ENCODE measurements at regions not wholly inside any gene's neighbourhood (a gene's known extent, or its start where the extent isn't known, plus 50 kb on each side); places are given as distances from the start of the nearest gene placed in this dataset.

DNA sequence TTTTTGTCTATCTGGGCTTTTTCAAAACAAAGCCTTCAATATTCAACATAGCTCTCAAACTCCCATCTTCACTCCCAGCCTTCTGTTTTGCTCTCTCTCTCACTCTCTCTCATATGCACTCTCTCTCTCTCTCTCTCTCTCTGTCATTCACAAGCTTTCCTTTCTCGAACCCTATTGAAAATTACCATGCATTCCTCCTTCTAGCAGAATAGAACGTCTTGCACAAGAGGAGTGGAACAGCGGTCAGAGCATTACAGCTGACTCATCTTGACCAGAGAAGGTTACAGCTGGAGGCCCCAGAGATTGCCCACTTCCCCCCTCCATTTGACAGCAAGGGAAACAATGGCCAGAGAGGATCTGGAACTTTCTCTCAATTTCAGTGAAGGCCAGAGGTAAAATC, 51.0 kb upstream of the LIFR start:
- DNase-seq (ENCODE audit: extremely low read depth, low read depth), result peak; percentile 73
- TF ChIP-seq, protein P1, sequence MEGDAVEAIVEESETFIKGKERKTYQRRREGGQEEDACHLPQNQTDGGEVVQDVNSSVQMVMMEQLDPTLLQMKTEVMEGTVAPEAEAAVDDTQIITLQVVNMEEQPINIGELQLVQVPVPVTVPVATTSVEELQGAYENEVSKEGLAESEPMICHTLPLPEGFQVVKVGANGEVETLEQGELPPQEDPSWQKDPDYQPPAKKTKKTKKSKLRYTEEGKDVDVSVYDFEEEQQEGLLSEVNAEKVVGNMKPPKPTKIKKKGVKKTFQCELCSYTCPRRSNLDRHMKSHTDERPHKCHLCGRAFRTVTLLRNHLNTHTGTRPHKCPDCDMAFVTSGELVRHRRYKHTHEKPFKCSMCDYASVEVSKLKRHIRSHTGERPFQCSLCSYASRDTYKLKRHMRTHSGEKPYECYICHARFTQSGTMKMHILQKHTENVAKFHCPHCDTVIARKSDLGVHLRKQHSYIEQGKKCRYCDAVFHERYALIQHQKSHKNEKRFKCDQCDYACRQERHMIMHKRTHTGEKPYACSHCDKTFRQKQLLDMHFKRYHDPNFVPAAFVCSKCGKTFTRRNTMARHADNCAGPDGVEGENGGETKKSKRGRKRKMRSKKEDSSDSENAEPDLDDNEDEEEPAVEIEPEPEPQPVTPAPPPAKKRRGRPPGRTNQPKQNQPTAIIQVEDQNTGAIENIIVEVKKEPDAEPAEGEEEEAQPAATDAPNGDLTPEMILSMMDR (IDR thresholded peaks at IDR 0.05; ENCODE audit: low read depth, low read length), result no peak

DNA sequence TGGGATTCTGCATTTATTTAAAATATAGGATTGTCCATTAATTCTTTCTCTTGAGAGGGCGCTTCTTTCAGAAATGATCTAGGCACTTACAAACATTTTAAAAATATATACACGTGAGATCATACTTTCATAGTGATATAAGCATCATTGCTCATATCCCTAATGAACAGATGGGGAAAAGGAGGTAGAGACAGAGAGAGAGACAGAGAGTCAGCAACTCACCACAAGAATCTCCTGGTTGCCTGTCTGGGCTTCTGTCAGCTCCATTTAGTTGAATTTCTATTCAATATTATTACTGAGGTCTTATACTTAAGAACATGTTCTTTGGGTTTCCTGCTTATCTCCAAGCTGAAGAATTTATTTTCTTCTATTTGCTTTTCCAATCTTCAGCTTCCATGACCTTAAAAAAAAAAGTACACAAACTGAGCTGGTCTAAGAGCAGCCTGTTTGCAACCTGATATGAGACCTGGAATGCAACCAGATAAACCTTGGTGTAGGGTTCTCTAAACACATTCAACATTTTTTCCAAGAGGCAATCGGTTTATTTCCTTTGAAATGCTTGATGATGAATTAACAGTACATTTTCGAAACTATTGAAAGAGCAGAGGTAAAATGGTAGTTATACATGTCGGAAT, 51.6 kb upstream of the LIFR start:
- DNase-seq (ENCODE audit: extremely low read depth, low read depth), result peak; percentile 31
- TF ChIP-seq, protein P1 (IDR thresholded peaks at IDR 0.05; ENCODE audit: low read depth, low read length), result no peak

DNA sequence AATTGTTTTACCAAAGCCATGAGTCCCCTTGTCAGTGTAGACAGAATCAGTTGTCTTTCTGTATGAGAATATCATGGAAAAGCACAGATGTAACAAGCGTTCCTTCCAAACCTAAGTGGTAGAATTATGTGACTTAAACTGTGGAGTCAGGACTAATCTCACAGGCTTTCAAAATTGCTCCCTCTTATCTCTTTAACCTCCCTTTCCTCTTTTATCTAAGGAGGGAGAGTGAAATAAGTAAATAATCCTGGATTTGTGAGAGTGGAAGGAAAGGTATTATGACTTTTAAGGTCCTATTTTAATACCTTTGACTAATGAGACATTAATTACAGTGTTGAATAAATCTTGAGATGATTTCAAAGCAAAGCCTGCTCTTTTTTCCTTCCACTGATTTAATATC, 52.4 kb upstream of the LIFR start:
- TF ChIP-seq, protein P1 (IDR thresholded peaks at IDR 0.05; ENCODE audit: low read depth, low read length), result no peak
- no peak for DNase-seq (ENCODE audit: extremely low read depth, low read depth)

DNA sequence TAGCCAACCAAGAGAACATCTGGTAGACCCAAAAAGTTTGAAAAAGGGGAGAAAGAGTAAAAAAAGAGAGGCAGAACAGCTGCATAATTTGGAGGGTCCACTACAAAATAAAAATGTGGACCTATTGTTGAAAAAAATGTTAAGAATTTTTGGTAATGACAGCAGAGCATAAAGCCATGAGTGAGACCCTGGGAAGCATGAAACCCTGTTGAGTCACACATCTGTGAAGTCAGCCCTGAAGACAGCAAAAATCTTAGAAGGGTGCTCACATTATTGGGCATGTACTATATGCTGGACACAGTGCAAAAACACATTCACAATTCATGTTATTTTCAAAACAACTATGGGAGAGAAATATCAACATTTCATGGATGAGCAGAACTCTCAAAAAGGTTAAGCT, 56.4 kb upstream of the LIFR start:
- TF ChIP-seq, protein P1 (IDR thresholded peaks at IDR 0.05; ENCODE audit: low read depth, low read length), result no peak
- DNase-seq (ENCODE audit: extremely low read depth, low read depth), result no peak

DNA sequence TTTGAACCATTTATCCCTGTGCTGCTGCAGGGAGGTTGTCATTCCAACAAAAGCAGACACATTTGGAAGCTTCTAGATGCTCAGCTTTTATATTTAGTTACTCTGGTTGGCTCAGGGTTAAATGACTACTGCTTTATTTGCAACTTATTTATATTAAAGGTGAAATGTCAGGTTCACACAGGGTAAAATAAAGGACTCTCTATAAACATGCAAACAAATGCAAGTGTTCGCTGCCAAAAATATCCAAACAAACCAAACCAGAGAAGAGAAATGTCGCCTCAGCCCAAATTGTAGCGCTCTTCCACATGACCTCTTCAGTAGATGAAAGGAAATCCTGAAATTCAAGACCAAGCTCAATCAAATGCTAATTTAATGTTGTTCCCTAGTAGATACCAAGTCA, 57.0 kb upstream of the LIFR start:
- no peak for DNase-seq (ENCODE audit: extremely low read depth, low read depth)
- TF ChIP-seq, protein P1 (IDR thresholded peaks at IDR 0.05; ENCODE audit: low read depth, low read length), result no peak

DNA sequence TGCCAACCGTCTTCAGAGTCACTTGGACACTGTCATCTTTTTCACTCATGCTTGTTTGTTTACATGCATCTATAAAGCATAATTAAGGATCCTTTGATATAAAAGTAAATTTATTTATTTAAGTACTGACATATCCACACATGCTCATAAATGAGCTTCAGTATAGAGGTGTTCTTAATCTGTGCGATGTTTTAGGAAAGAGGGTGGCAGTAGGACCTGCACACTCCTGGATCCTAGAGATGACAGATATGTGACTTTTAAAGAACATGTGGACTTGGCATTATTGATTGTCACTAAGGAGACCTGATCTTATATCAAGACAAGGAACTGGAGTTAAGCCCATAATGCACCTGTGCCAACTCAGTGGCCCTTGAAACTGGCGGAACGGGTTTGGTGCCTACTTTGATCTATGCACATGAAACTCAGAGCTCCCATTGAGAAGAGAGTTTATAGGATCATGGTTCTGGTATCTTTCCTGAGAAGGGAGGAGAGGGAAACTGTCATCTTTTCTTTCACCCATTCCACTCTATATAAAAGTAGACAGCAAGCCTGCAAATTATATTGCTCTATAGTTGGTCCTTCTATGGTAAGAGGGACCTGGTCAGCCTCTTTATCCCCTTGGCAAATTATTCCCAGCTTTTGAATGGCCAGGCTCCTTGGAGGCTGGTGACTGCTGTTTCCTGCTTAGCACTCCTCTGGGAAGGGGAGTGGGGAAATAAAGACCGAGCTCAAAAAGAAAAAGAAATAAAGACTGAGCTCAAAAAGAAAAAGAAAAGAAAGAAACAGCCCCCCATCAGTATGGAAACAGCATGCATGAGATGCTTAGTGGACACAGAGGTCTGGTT, 57.8 kb upstream of the LIFR start:
- no peak for DNase-seq (ENCODE audit: extremely low read depth, low read depth)
- TF ChIP-seq, protein P1 (IDR thresholded peaks at IDR 0.05; ENCODE audit: low read depth, low read length), result no peak

DNA sequence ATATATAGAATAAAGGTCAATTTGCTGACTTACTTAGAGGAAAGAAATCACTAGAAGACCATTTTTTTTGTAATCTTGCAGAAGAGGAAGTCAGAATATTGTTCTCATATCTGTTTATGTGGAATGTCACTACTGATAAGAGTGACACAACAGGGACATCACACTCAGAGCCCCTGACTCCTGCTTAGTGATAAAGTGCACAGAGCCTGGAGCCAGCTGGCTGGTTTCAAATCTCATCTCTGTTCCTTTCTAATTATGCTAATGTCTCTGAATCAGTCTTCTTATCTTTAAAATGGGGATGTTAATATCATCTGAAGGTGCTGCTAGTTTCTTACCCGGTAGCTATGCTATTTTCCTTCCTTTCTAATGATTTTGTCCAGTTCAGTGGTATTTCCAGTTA, 58.6 kb upstream of the LIFR start:
- TF ChIP-seq, protein P1 (IDR thresholded peaks at IDR 0.05; ENCODE audit: low read depth, low read length), result no peak
- DNase-seq (ENCODE audit: extremely low read depth, low read depth), result no peak

All from AG09319 (cell line).